DND-41 (cell line): ENCODE measurements at regions not wholly inside any gene's neighbourhood (a gene's known extent, or its start where the extent isn't known, plus 50 kb on each side); places are given as distances from the start of the nearest gene placed in this dataset.

ENCODE experiments used
- ATAC-seq: fragments of 200-7000 bp; cut with Tn5 transposase; 3 replicates; pipeline ENCODE4 v1.9.1; 2021; ENCODE audit warnings: low read depth; ENCODE audit not compliant: insufficient read depth
- DNase-seq: peaks from one replicate; pipeline ENCODE4 v3.0.0-alpha.2; 2020
- H2AFZ ChIP-seq: 2 replicates; pipeline ENCODE4 v1.6.0; 2012; ENCODE audit warnings: low read depth, low read length
- H3K27ac ChIP-seq: 2 replicates; pipeline ENCODE4 v1.5.1; 2012; ENCODE audit warnings: low read length, inconsistent platforms
- H3K27me3 ChIP-seq: fragments of 200-600 bp; sonication (generic); 2 replicates; pipeline ENCODE4 v1.6.0; 2012; ENCODE audit warnings: low read length, mild to moderate bottlenecking, inconsistent platforms; ENCODE audit not compliant: insufficient read depth, poor library complexity
- H3K36me3 ChIP-seq: 2 replicates; pipeline ENCODE4 v1.5.1; 2012; ENCODE audit warnings: low read length, inconsistent platforms; ENCODE audit not compliant: insufficient read depth
- H3K4me1 ChIP-seq: 2 replicates; pipeline ENCODE4 v1.5.1; 2012; ENCODE audit warnings: mild to moderate bottlenecking, low read length; ENCODE audit not compliant: insufficient read depth
- H3K4me2 ChIP-seq: 2 replicates; pipeline ENCODE4 v1.6.0; 2012; ENCODE audit warnings: mild to moderate bottlenecking, moderate library complexity, low read length, inconsistent platforms; ENCODE audit not compliant: insufficient read depth
- H3K4me3 ChIP-seq, 2 experiments: fragments of 200-600 bp in 1 of 2; shearing (Covaris generic) in 1 of 2; 2 replicates each; pipeline ENCODE4 v1.5.1; 2012 to 2016; ENCODE audit warnings: inconsistent platforms in 2 of 2, low read length in 2 of 2, mild to moderate bottlenecking in 2 of 2, low read depth in 1 of 2, moderate library complexity in 1 of 2
- H3K79me2 ChIP-seq: 2 replicates; pipeline ENCODE4 v1.6.0; 2012; ENCODE audit warnings: low read length, inconsistent platforms; ENCODE audit not compliant: insufficient read depth
- H3K9ac ChIP-seq: 2 replicates; pipeline ENCODE4 v1.6.0; 2012; ENCODE audit warnings: low read depth, mild to moderate bottlenecking, inconsistent platforms, low read length, moderate library complexity
- H3K9me3 ChIP-seq: 2 replicates; pipeline ENCODE4 v1.5.1; 2012; ENCODE audit warnings: low read length, moderate library complexity, mild to moderate bottlenecking, inconsistent platforms; ENCODE audit not compliant: insufficient read depth, severe bottlenecking
- H4K20me1 ChIP-seq: 2 replicates; pipeline ENCODE4 v1.6.0; 2012; ENCODE audit warnings: low read length; ENCODE audit not compliant: insufficient read depth
- EZH2 ChIP-seq: IDR thresholded peaks from 3 replicates; pipeline ENCODE4 v1.6.1; 2012; ENCODE audit warnings: borderline replicate concordance, low read depth, mild to moderate bottlenecking, moderate library complexity, low read length, inconsistent platforms; ENCODE audit not compliant: severe bottlenecking
- TF ChIP-seq, protein P1 (sequence below): IDR thresholded peaks from 2 replicates; pipeline ENCODE4 v1.5.1; 2012; ENCODE audit warnings: borderline replicate concordance, low read length, moderate library complexity, mild to moderate bottlenecking; ENCODE audit not compliant: poor library complexity, severe bottlenecking; ENCODE audit errors: extremely low read depth

DNA sequence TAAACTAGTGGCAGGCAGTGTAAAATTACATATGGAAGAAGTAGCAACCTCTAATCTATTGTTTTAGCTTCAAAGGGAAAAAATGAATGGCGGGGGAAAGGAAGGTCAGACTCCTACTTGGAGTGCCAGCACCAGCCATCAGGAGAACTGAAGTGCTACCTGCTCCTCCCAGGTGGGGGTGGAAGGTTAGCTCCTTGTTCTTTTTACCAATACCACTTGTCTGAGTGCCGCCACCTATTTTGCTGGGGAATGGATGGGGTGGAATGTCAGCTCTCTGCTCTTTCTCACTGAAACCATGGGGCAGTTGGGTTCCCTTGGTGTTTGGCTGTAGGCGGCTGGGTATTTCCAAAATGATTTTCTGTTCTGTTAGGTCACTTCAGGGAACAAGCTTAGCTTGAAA is 428.7 kb upstream of the EPHA3 start:
- H4K20me1 ChIP-seq = no peaks in the 10 kb centered on the region
- DNase-seq (no peak), ATAC-seq (no peak)
- no peaks in the 10 kb centered on the region for H3K4me1 ChIP-seq
- H3K4me3 ChIP-seq = no peak overlapping the region
- no peak overlapping the region for H3K4me2 ChIP-seq
- TF ChIP-seq, protein P1, sequence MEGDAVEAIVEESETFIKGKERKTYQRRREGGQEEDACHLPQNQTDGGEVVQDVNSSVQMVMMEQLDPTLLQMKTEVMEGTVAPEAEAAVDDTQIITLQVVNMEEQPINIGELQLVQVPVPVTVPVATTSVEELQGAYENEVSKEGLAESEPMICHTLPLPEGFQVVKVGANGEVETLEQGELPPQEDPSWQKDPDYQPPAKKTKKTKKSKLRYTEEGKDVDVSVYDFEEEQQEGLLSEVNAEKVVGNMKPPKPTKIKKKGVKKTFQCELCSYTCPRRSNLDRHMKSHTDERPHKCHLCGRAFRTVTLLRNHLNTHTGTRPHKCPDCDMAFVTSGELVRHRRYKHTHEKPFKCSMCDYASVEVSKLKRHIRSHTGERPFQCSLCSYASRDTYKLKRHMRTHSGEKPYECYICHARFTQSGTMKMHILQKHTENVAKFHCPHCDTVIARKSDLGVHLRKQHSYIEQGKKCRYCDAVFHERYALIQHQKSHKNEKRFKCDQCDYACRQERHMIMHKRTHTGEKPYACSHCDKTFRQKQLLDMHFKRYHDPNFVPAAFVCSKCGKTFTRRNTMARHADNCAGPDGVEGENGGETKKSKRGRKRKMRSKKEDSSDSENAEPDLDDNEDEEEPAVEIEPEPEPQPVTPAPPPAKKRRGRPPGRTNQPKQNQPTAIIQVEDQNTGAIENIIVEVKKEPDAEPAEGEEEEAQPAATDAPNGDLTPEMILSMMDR = no peak
- TF ChIP-seq EZH2 = no peak
- no peaks in the 10 kb centered on the region for H3K9me3 ChIP-seq
- H3K27me3 ChIP-seq = no peaks in the 10 kb centered on the region
- no peaks in the 10 kb centered on the region for H3K79me2 ChIP-seq
- no peaks in the 10 kb centered on the region for H3K36me3 ChIP-seq
- no peak overlapping the region for H2AFZ ChIP-seq
- no peak overlapping the region for H3K9ac ChIP-seq
- no peak overlapping the region for H3K27ac ChIP-seq

DNA sequence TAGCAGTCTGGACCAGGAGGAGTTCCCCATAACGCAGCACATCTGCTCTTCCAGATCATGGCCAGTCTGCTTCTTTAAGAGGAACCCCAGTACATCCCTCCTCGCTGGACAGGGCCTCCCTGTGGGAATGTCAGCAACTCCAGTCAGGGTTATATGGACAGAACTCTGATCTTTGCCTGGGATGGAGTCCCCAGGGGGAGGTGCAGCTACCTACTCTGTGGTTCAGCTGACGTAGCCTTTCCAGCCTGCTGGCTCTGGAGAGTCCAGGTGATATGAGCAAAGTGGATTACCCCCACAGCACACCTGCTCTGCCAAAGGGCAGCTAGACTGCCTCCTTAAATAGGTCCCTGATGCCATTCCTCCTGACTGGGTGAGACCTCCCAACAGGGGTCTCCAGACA is 417.1 kb upstream of the EPHA3 start:
- no peaks in the 10 kb centered on the region for H4K20me1 ChIP-seq
- no peak overlapping the region for H3K9ac ChIP-seq
- ATAC-seq (no peak), DNase-seq (no peak)
- H2AFZ ChIP-seq = no peak overlapping the region
- no peaks in the 10 kb centered on the region for H3K4me1 ChIP-seq
- no peak overlapping the region for H3K4me2 ChIP-seq
- H3K27ac ChIP-seq = no peak overlapping the region
- no peaks in the 10 kb centered on the region for H3K9me3 ChIP-seq
- no peak overlapping the region for H3K4me3 ChIP-seq
- TF ChIP-seq, protein P1 = no peak
- TF ChIP-seq EZH2 = no peak
- no peaks in the 10 kb centered on the region for H3K27me3 ChIP-seq
- no peaks in the 10 kb centered on the region for H3K36me3 ChIP-seq
- no peaks in the 10 kb centered on the region for H3K79me2 ChIP-seq

DNA sequence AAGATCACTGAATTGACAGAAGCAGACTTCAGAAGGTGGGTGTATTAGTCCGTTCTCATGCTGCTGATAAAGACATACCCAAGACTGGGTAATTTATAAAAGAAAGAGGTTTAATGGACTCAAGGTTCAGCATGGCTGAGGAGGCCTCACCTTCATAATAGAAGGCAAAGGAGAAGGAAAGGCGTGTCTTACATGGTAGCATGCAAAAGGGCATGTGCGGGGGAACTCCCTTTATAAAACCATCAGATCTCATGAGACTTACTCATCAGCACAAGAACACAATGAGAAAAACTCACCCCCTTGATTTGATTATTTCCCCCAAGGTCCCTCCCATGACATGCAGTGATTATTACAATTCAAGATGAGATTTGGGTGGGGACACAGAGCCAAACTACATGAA is 416.3 kb upstream of the EPHA3 start:
- TF ChIP-seq, protein P1 = no peak
- no peak for TF ChIP-seq EZH2
- H3K27ac ChIP-seq = no peak overlapping the region
- no peaks in the 10 kb centered on the region for H3K79me2 ChIP-seq
- no peak overlapping the region for H2AFZ ChIP-seq
- H3K4me2 ChIP-seq = no peak overlapping the region
- no peaks in the 10 kb centered on the region for H3K4me1 ChIP-seq
- no peaks in the 10 kb centered on the region for H4K20me1 ChIP-seq
- ATAC-seq = no peak
- no peak overlapping the region for H3K9ac ChIP-seq
- no peaks in the 10 kb centered on the region for H3K9me3 ChIP-seq
- no peak overlapping the region for H3K4me3 ChIP-seq
- no peaks in the 10 kb centered on the region for H3K27me3 ChIP-seq
- DNase-seq = no peak
- no peaks in the 10 kb centered on the region for H3K36me3 ChIP-seq

DNA sequence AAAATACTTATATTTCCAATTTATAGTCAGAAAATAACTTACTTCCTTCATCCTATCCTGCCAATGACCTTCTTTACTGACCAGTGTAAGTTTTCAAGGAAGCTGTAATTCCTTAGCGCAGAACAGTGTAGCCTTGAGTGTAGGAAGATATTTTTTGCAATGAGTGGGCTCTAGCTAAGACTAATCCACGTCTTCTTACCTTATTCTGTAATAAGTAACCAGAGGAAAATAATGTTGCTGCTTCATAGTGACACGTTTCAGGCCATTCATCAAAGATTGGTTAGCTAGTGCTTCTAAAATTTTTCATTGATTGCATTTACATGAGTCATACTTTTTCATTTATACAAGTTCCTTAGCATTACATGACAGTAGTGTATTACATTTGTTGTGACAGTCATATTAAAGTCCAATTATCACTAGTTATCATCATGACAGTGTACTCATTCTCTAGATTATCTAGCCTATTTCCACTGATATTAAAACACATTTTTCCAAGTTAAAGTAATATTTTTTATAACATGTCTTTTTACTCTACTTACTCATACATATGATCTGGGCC is 403.8 kb upstream of the EPHA3 start:
- H3K4me1 ChIP-seq = no peaks in the 10 kb centered on the region
- no peaks in the 10 kb centered on the region for H3K27me3 ChIP-seq
- no peak overlapping the region for H3K4me2 ChIP-seq
- TF ChIP-seq, protein P1 = no peak
- TF ChIP-seq EZH2 = no peak
- no peak overlapping the region for H3K27ac ChIP-seq
- H2AFZ ChIP-seq = no peak overlapping the region
- H4K20me1 ChIP-seq = no peaks in the 10 kb centered on the region
- no peaks in the 10 kb centered on the region for H3K9me3 ChIP-seq
- no peaks in the 10 kb centered on the region for H3K79me2 ChIP-seq
- H3K9ac ChIP-seq = no peak overlapping the region
- ATAC-seq (no peak), DNase-seq (no peak)
- H3K36me3 ChIP-seq = no peaks in the 10 kb centered on the region
- H3K4me3 ChIP-seq = no peak overlapping the region
